HL-60 (cell line): ENCODE measurements at regions not wholly inside any gene's neighbourhood (a gene's known extent, or its start where the extent isn't known, plus 50 kb on each side); places are given as distances from the start of the nearest gene placed in this dataset.

Experiments used
- DNase-seq, 2 experiments: peaks; one replicate each; pipeline ENCODE4 v3.0.0-alpha.2; 2010 to 2020; ENCODE audit warnings: low read depth in 1 of 2, low spot score in 1 of 2
- H3K27ac ChIP-seq: fragments of 250-450 bp; sonication (Bioruptor Pico); replicated peaks from 2 replicates; pipeline ENCODE4 v1.5.1; 2020; ENCODE audit warnings: mild to moderate bottlenecking, moderate library complexity
- H3K27me3 ChIP-seq: fragments of 250-450 bp; sonication (Bioruptor Pico); 2 replicates; pipeline ENCODE4 v1.5.1; 2021; ENCODE audit warnings: mild to moderate bottlenecking, moderate library complexity; ENCODE audit not compliant: insufficient read depth, poor library complexity, severe bottlenecking
- H3K4me3 ChIP-seq: replicated peaks from 2 replicates; pipeline ENCODE4 v1.5.1; 2011; ENCODE audit warnings: mild to moderate bottlenecking, control low read depth, low read length; ENCODE audit not compliant: insufficient read depth
- GABPA ChIP-seq: IDR thresholded peaks from 2 replicates; pipeline ENCODE4 v1.6.1; 2012; ENCODE audit warnings: low read depth
- POLR2AphosphoS5 ChIP-seq: IDR thresholded peaks from 2 replicates; pipeline ENCODE4 v1.6.1; 2012; ENCODE audit warnings: low read depth
- REST ChIP-seq: IDR thresholded peaks from 2 replicates; pipeline ENCODE4 v1.6.1; 2012; ENCODE audit warnings: low read depth; ENCODE audit not compliant: insufficient replicate concordance
- SPI1 ChIP-seq: IDR thresholded peaks from 2 replicates; pipeline ENCODE4 v1.6.1; 2012; ENCODE audit warnings: low read depth, mild to moderate bottlenecking, borderline replicate concordance
- TF ChIP-seq, protein P1 (sequence below): IDR thresholded peaks from one replicate; pipeline ENCODE4 v1.5.1; 2011; ENCODE audit warnings: low read length, control low read depth, inconsistent platforms; ENCODE audit not compliant: insufficient read depth

- no peak for TF ChIP-seq REST
- TF ChIP-seq, protein P1, sequence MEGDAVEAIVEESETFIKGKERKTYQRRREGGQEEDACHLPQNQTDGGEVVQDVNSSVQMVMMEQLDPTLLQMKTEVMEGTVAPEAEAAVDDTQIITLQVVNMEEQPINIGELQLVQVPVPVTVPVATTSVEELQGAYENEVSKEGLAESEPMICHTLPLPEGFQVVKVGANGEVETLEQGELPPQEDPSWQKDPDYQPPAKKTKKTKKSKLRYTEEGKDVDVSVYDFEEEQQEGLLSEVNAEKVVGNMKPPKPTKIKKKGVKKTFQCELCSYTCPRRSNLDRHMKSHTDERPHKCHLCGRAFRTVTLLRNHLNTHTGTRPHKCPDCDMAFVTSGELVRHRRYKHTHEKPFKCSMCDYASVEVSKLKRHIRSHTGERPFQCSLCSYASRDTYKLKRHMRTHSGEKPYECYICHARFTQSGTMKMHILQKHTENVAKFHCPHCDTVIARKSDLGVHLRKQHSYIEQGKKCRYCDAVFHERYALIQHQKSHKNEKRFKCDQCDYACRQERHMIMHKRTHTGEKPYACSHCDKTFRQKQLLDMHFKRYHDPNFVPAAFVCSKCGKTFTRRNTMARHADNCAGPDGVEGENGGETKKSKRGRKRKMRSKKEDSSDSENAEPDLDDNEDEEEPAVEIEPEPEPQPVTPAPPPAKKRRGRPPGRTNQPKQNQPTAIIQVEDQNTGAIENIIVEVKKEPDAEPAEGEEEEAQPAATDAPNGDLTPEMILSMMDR, result no peak
- TF ChIP-seq POLR2AphosphoS5, result no peak
- no peak for TF ChIP-seq SPI1
- TF ChIP-seq GABPA, result no peak
- Histone ChIP-seq H3K27ac (no peak overlapping the region), H3K27me3 (peaks cover 14% of the 10 kb centered on the region), H3K4me3 (no peak overlapping the region)
- DNase-seq, result no peak
Observed at GRCh38 chr14:54226103-54226502, 170.7 kb upstream of the CDKN3 start.

DNA sequence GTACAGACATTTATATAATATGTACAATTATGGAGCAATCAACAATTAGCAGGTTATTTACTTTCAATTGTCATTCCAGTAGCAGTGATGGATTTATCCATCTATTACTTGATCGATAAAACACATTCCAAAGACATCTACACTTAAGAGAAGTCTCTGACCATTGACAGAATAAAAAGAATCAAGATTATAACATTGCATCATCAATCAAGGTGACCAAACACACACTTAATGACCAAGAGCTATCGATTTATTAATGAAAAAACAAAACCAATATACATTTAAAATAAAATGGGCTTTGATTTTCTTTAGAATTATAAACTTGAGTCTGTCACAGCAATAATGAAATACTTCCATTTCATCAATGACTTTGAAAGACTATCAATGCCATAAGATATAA is 170.2 kb upstream of the CDKN3 start:
- H3K27ac ChIP-seq, result no peak overlapping the region
- TF ChIP-seq SPI1, result no peak
- no peak for TF ChIP-seq REST
- TF ChIP-seq GABPA, result no peak
- no peak for TF ChIP-seq POLR2AphosphoS5
- TF ChIP-seq, protein P1, result no peak
- peaks cover 11% of the 10 kb centered on the region for H3K27me3 ChIP-seq
- H3K4me3 ChIP-seq, result no peak overlapping the region
- no peak for DNase-seq

DNA sequence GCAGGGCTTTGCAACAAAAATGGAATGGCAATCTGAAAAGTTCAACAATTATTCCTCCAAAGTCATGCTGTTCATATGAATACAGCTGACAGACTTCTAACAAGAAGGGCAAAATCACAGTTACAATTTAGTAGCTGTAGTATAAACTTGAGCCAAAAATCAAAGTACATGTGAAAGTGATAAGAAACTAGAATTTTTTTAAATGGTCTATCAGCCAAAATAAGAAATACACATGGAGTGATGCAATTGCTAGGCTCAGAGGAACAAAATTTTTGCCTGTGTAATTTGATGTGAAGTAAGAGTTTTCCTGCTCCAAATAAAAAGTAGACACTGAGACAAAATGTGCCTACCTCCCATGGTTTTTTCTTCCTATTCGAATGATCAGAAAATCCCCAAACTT is 167.7 kb upstream of the CDKN3 start:
- Histone ChIP-seq H3K27ac (no peak overlapping the region), H3K27me3 (peaks cover 4% of the 10 kb centered on the region), H3K4me3 (no peak overlapping the region)
- DNase-seq, result no peak
- TF ChIP-seq SPI1, result no peak
- TF ChIP-seq, protein P1, result no peak
- TF ChIP-seq REST, result no peak
- TF ChIP-seq GABPA, result no peak
- no peak for TF ChIP-seq POLR2AphosphoS5
